ENCODE measurements at regions not wholly inside any gene's neighbourhood (a gene's known extent, or its start where the extent isn't known, plus 50 kb on each side); places are given as distances from the start of the nearest gene placed in this dataset.
"Not testable (repeated sequence)": the region's sequence is repeated elsewhere in the genome, so short reads cannot be mapped to it uniquely, and the experiment has no call there.

DNA sequence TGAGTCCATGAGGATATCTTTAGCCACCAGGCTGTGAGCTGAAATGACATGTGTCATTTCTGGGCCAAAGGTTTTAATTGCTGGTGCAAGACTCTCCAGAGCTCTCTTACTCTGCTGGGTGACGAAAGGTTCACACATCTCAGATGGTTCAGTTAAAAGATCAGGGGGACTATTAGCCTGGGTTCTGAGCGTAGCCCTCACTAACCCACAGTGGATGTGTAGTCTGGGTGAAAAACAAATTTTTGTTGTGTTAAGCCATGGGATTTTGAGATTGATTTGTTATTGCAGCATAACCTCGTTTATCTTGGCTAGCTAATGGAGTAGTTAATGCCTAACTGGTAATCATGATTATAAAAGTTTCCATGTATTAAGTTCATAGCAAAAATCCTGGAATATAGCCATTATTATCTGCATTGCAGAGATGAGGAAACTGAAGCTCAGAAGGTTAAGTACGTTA, 251.5 kb downstream of the RMST start:
- DNase-seq (ENCODE audit: low spot score): no peak

DNA sequence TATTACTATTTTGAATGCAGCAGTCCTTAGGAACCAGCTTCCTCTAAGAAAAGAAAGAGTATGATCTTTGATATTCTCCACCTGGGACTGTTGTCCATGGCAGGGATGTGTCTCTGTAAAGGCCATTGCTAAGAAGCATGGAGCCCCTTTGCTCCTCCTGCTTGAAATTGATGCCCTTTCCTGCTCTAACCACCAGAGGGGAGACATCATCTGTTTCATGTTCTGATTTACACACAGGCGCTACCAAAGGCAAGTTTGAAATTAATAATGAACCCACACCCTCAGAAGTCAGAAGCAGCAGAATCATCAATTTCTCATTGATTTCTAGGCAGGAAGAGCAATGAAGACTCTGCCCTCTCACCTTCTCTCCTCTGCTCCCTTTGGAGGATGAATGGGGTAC, 253.8 kb downstream of the RMST start:
- no peak for DNase-seq (ENCODE audit: low spot score)

DNA sequence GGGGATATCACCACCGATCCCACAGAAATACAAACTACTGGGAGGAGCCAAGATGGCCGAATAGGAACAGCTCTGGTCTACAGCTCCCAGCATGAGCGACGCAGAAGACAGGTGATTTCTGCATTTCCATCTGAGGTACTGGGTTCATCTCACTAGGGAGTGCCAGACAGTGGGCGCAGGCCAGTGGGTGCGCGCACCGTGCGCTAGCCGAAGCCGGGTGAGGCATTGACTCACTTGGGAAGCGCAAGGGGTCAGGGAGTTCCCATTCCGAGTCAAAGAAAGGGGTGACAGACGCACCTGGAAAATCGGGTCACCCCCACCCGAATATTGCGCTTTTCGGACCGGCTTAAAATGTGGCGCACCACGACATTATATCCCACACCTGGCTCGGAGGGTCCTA, 261.2 kb downstream of the RMST start:
- DNase-seq (ENCODE audit: low spot score): not testable (repeated sequence)

DNA sequence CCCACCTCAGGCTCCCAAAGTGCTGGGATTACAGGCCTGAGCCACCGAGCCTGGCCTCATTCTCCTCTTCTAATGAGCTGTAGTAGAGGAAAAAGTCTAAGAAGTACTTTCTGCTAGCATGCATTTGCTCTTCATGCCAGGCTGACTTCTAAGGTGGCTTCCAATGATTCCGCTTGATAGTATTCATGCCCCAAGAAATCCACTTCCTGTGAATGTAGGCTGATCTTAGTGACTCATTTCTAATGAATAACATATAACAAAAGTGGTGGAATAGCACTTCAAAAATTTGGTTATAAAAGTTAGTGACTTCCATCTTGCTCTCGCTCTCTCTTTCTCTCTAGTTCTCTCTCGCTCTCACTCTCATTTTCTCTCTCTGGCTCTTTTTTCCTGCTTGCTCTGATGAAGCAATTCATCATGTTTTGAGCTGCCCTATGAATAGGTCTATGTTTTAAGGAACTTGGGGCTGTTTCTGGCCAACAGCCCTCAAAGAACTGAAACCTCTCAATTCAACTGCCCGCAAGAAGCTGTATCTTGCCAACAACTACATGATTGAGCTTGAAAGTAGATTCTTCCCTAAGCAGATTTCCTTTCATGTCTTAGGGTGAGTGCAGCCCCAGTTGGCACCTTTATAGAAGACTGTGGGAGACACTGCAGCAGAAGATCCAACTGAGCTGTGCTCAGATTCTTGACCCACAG, 282.9 kb downstream of the RMST start:
- DNase-seq (ENCODE audit: low spot score): no peak

DNA sequence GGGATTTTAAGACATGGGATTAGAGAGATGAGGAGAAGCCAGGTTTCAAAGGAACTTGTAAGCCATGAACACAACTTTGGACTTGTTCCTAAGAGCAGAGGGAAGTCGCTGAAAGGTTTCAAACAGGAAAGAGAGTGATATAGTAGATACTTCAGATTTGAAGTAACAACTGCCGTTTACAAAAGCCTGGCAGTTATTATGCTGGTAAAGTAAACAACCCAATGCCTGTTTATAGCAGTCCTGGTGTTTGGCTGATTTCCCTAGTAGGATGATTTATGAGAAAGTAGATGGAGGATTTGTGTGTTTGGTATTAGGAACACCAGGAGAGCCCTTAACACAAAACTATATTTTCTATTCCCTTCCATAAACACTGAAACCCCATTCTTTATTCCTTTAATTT, 285.7 kb downstream of the RMST start:
- DNase-seq (ENCODE audit: low spot score): no peak

DNA sequence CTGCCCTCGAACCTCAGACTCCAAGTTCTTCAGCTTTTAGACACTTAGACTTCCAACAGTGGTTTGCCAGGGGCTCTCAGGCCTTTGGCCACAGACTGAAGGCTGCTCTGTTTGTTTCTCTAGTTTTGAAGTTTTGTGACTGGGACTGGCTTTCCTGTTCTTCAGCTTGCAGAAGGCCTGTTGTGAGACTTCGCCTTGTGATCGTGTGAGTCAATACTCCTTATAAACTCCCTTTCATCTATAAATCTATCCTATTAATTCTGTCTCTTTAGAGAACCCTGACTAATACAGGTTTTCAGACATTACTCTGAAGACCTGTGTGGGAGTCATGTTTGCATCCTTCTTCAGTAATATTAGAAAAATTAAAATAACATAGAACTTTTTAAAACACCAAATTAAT, 289.1 kb downstream of the RMST start:
- no peak for DNase-seq (ENCODE audit: low spot score)

DNA sequence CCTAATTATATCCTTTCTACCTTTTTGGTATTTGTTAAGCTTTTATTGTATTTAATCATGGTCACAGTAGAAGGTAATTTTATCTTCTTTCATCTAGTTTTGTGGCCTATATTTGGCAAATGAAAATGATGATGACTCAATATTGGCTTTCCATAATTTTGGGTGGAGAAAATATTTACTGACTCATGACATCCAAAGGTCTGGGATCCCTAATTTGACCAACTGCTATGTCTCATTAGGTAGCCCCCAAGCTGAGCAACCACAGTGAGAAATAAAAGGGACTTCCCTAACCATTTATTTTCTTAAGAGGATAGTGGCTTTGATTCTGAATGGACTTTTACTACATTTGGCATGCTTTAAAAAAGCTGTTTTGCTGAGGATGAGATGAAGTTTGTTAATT, 289.5 kb downstream of the RMST start:
- DNase-seq (ENCODE audit: low spot score): no peak

DNA sequence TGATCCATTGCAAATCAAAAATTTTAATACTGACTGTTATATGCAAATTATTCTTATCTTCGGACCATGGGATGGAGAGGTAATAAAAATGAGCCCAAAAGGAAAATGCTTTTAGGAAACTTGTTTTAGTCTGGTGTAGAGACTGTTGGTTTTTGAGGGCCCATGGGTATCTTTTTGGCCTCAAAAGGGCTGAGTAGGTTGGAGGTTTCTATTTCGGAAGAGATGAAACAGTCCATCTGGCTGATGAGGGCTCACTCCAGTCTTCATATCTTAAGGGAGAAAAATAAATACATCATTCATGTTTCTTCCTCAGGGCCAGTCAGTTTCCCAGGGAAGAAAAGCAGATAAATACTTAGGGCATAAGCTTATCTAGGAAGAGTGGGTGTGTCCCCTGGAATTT, 290.7 kb downstream of the RMST start:
- DNase-seq (ENCODE audit: low spot score): no peak

DNA sequence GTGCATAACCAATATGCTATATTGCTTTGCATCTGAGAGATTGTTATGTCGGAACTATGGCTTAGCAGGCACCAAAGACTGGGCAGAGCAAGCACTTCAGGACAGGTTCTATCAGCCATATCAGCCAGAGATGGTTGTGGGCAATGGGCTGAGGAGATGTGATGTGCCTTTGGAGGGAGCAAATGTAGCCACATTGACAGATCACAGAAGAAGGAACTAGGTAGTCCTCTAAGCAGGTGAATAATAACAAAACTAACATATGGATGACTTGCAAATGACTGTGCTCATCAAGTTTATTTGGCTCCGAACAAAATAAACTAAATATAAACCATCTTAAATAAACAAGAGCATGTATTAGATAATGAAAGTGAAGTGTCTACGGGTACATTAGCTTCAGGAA, 291.7 kb downstream of the RMST start:
- no peak for DNase-seq (ENCODE audit: low spot score)

DNA sequence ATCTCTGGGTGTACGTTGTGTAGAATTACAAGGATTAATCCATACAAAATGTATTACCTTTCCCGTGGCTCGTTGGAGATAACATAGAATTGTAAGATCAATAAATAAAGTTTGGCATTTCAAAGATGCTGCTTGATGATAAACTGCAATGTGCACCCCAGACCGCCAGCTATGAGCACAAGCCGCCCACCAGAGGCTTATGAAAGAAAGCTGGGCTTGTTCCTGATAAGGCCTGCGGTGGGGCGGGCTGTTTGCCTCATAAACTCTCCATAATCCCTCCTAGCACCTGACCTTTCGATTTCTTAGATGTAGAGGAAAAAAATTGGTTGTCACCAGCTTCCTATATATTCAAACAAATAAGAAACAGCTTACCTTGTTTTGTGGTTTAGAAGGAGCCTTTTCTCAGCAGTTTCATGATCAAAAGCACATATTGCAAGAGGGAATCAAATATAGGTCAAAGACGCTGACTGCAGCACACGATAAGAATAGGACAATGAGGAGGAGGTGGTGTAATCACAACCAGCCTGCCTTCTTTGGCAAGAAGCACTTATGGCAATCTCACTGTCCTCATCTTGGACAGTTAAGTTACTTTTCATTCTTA, 293.6 kb downstream of the RMST start:
- DNase-seq (ENCODE audit: low spot score): no peak

DNA sequence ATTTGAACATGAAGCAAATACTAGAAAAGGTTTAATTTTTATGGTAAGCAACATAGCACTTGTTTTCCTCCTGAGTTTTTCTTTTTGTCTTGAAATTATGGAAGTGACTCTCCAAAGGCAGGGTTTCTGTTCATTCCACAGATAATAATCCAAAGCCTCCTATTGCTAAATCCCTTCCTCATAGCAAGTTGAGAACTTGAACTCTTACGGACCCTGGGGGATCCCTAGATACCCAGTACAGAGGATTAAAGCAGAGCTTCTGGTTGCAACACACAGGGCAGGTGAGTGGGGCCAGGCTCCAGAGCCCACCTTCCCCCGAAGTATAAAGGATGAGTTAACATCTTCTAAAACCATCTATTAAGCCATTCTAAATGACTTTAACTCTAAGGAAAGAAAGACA, 294.1 kb downstream of the RMST start:
- DNase-seq (ENCODE audit: low spot score): no peak

DNA sequence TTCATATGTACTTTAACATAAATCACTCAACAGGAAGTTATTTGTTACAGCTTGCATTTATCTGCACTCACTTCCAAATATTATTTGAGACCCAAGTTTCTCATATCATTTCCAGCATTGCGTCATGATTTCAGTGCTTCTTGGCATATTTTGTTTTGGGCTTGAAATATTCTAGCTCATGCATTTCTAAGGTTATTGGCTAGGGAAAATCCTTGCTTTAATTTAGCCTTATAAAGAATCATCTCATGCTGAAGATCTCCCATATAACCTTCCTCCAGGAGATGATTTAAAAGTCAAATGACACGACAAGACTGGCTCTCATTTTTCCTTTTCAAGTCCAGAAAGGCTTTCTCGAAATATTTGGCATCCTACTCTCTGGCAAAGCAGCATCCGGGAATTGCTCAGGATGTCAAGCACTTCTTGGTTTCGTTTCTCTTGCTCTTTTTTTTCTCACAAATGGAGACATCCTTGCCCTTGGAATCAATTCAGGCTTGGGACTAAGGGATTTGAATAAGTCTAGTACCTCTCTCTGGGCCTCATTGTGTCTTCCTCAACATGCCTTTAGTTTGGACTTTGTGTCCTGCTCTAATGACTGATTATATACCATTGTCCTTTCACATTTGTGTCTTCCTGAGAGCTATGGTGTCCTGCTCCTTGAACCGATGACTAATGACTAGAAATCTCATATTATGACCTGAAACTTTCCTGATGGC, 295.0 kb downstream of the RMST start:
- no peak for DNase-seq (ENCODE audit: low spot score)

DNA sequence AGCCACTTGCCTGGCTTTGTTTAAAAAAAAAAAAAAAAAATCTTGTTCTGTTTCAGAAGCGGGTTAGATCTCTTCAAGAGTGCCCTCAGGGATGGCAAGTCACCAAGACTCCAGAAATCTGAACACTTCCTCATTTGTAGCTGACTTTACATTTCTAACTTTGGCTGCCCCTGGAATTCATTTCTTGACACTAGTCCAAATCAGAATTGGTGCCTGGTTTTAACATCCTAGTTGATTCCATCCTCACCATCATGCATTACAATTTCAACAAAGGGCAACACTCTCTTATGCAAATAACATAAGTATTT, 295.5 kb downstream of the RMST start:
- no peak for DNase-seq (ENCODE audit: low spot score)

DNA sequence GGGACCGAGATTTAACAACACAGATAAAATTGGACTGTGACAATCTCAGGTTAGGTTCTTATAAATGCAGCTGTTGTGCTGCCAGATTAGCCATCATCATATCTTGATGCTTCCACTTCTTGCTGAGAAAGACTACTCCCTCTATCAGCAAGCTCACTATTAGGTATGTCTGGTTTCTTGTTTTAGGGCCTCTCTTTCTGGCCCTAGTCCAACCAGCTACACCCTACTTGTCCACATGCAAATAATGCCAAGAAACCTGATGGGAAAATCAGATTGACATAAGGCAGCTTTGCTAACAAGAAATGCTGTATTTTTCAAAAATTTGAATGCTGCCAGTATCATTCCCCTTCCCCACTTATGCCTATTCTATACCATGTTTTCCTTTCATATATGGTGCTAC, 296.0 kb downstream of the RMST start:
- DNase-seq (ENCODE audit: low spot score): no peak

DNA sequence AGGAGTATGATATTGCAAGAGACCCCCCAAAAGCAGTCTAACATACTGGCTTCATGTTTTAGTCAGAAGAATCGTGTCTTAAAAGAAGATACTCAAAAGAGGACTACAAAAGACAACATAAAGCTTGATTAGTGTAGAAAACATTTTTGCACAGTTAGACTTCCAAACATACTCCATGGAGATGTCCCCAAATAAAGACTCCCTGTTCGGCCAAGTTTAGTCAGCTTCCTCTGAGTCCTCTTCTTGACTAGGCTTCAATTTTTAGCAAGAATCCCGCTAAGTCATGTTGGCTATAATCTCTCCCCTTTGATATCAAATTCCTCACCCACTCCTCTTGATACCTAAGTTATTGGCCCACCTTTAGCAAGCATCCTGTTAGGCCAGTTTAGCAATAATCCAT, 298.0 kb downstream of the RMST start:
- no peak for DNase-seq (ENCODE audit: low spot score)

DNA sequence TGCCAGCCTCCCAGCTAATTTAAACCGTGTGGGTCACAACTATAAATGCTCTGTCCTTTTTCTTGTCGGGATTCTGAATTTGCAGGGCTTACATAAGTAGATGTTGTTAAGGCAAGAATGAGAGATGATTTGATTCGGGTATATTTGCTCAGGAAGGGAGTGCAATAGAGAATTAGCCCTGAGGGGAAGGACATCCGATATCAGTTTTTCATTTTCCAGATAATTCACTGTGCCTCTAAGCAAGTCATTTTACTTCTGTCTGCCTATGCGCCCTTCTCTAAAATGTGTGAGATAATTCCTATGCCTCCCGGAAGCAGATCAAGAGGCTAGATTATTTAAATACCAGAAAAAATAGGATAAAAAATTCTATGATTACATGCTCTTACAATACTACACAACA, 300.5 kb downstream of the RMST start:
- no peak for DNase-seq (ENCODE audit: low spot score)

DNA sequence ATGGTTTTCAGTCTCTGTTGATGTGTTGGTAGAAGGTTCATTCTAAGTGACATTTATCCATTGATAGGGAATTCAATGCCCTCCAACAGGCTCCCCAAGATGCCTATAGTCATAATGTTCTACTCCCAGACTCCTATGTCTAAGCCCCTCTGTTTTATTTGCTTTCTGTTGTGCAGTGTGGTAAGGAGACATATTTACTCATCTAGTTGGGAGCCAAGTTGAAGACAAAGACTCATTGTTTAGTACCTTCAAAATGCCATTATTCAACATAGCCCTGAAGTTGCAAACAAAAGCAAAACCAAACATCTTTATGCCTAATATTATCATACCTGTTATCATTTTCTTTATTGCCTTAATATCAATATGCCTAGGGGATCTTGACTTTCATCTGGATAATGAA, 302.1 kb downstream of the RMST start:
- DNase-seq (ENCODE audit: low spot score): no peak

DNA sequence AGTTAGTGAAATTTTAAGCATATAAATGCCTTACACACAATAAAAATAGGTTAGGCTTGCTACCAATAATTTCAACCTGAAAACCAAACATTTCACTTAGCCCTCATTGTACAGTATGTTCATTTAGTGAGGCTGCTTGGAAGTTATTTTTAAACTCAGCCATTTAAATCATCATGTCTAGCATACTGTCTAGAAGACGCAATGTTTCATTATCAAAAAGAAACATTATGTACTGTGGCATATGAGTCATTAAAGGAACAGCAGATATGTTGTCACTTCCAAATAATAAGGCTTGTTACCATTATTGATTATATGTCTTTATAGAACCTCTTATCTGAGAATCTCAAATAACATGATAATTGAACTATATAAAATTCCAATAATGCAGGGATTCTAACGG, 304.7 kb downstream of the RMST start:
- DNase-seq (ENCODE audit: low spot score): no peak

DNA sequence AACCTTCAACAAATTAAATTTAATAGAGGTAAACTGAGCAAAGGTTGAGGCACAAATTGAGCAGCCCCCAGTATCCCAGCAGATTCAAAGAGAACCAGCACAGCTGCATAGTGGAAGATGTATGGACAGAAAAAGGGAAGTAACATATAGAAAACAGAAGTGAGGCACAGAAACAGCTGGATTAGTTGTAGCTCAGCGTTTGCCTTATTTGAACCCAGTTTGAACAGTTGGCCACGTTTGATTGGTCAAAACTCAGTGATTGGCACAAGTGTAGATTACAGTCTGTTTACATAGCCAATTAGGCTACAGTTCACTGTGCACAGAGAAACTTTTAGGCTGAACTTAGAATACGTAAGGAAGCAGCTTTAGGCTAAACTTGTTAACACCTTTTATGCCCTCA, 315.5 kb downstream of the RMST start:
- no peak for DNase-seq (ENCODE audit: low spot score)

DNA sequence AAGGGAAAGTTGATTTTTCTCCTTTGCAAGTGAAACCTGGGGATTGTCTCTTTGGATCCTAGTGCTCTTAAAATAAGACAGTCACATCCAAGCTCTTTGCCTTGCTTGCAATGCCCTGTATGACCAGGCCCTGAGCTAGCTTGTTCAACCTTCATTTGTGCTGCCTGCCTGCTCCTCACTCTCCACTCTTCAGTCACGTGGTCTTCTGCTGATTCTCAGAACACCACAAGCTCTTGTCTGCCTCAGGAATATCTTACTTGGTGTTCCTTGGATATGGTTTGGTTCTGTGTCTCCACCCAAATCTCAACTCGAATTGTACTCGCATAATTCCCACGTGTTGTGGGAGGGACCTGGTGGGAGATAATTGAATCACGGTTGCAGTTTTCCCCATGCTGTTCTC, 318.7 kb downstream of the RMST start:
- no peak for DNase-seq (ENCODE audit: low spot score)

DNA sequence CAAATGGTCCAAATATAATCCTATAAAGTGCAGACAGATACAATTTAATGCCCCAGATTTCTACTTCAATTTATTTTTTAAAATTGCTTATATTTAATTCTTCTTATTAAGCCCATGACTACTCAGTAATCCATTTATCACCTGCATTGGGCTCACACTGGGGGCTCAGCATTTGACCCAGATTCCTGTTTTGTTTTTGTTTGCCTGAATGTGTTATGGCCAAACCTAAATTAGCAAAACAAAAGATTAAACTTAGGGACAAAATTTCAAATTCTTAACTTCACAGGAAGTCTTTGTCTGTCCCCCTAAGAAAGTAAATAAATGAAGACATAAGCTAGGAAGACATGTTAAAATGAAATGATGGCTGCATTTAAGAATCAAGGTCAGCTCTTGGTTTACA, 322.3 kb downstream of the RMST start:
- DNase-seq (ENCODE audit: low spot score): no peak

DNA sequence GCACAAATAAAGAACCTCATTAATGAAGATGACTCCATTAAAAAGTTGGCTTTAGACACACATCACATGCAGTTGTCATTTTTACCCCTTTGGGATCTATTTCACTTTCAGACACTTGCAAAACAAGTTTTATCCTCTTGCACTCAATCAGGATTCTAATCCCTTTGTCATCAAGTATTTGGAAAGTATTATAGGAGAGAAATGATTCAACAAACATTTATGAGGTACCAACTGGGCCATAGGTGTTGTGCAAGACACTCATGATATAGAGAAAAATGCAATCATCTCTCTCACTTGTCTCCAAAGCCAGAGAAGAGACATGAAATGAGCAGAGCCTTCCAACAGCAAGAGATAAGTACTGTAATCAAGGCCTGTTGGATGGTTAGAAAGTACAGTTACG, 327.7 kb downstream of the RMST start:
- no peak for DNase-seq (ENCODE audit: low spot score)

DNA sequence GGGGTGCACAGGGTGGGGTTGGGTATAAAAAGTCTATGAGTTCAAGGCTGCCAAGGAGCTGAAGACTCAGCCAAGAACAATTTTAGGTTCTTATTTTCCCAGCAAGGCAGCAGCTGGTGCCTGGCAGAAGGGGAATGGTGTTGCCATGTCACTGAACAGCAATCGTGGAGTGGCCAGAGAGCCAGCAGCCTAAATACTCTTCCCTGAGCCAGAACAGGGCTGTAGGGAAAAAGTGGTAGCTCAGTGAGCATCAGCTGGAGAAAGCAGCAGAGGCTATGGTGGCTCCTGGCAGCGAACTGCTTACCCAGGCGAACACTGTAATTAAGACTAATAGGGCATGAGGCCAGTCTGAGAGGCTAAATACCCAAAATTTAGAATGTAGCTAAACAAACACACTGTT, 334.9 kb downstream of the RMST start:
- DNase-seq (ENCODE audit: low spot score): no peak

DNA sequence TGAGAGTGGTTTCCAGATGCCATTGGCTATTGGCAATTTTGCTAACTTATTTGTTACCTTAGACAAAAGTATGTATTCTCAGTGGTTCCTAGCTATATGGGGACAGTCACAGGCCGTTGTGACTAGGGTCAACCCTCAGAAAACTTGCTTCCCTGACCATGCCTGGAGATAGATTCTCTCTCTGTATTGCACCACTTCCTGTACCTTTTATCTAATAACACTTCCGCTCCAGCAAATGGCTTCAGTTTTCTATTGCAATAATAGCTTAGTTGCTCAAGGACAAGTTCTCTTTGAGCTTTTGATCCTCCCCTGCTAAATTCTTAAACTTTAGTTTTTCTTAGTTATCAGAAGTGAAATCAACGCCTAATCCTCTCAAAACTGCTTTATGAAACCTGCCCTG, 338.0 kb downstream of the RMST start:
- DNase-seq (ENCODE audit: low spot score): no peak
